ENCODE measurements at regions not wholly inside any gene's neighbourhood (a gene's known extent, or its start where the extent isn't known, plus 50 kb on each side); places are given as distances from the start of the nearest gene placed in this dataset.

DNA sequence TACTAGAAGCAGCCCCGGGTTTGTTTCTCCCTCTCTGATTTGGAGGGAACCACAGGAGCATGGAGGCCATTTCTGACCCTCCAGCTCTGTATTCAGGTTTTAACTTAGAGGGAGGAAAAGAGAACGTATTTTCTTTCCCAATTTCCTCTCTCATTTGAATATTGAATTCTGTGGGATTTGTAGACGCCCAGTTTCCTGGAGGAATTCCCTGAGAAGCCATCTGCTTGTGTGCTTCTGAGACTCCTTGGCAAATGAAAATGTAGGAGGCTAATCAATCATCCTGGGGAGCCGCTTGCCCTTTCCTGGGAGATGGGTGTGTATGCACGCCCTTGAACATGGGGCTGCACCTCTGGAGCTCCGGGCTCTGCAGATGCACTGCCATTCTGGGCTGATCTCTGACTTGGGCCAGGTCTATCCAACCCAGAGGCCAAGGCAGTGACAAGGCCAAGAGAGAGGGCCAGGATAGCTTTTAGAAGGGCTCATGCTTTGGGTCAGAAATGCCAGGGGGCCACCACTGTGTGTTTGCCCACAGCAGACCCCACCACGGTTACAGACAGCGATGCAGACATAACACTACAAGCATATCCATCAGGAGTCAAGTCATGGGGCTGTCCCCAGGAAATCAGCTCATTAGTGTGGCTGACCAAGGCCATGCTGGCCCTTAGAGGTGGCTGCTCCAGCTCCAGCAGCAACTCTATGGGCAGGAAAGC lies 174.5 kb downstream of the C5orf15 start:
- TF ChIP-seq, protein P1, sequence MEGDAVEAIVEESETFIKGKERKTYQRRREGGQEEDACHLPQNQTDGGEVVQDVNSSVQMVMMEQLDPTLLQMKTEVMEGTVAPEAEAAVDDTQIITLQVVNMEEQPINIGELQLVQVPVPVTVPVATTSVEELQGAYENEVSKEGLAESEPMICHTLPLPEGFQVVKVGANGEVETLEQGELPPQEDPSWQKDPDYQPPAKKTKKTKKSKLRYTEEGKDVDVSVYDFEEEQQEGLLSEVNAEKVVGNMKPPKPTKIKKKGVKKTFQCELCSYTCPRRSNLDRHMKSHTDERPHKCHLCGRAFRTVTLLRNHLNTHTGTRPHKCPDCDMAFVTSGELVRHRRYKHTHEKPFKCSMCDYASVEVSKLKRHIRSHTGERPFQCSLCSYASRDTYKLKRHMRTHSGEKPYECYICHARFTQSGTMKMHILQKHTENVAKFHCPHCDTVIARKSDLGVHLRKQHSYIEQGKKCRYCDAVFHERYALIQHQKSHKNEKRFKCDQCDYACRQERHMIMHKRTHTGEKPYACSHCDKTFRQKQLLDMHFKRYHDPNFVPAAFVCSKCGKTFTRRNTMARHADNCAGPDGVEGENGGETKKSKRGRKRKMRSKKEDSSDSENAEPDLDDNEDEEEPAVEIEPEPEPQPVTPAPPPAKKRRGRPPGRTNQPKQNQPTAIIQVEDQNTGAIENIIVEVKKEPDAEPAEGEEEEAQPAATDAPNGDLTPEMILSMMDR (IDR thresholded peaks at IDR 0.05), result no peak
- no peak for TF ChIP-seq POLR2A (IDR thresholded peaks at IDR 0.05)

All from adrenal gland (tissue), 5 donors.